ENCODE measurements at regions not wholly inside any gene's neighbourhood (a gene's known extent, or its start where the extent isn't known, plus 50 kb on each side); places are given as distances from the start of the nearest gene placed in this dataset.

GRCh38 chr2:236767941-236768340 is 198.3 kb downstream of the ACKR3 start:
- H3K27me3 ChIP-seq (ENCODE audit: control insufficient read depth, insufficient read depth, low read length): no peaks in the 10 kb centered on the region
- no peak overlapping the region for H3K27ac ChIP-seq (ENCODE audit: insufficient read depth, low read length)
- H3K4me1 ChIP-seq (ENCODE audit: control insufficient read depth, extremely low read depth, insufficient read depth, low read length): peaks cover 3% of the 10 kb centered on the region
- no peak overlapping the region for H3K4me2 ChIP-seq (ENCODE audit: extremely low read depth, insufficient read depth, low read length)
- H3K36me3 ChIP-seq (ENCODE audit: control insufficient read depth, insufficient read depth, low read length): no peaks in the 10 kb centered on the region
- no peak for DNase-seq (ENCODE audit: low read depth in 2 of 2)
- H3K4me3 ChIP-seq (replicated peaks in 1 of 4; ENCODE audit: control extremely low read depth in 1 of 4, insufficient read depth in 1 of 4, low read depth in 3 of 4, low read length in 4 of 4): no peak overlapping the region
- no peak overlapping the region for H2AFZ ChIP-seq (ENCODE audit: low read length)
- H3K9ac ChIP-seq (ENCODE audit: insufficient read depth, low read length): no peak overlapping the region
- no peaks in the 10 kb centered on the region for H4K20me1 ChIP-seq (ENCODE audit: control insufficient read depth, extremely low read depth, insufficient read depth, low read length)
- H3K9me3 ChIP-seq (ENCODE audit: control insufficient read depth, insufficient read depth, low read depth, low read length): no peaks in the 10 kb centered on the region
- H3K79me2 ChIP-seq (ENCODE audit: control insufficient read depth, insufficient read depth, low read length): no peaks in the 10 kb centered on the region
- TF ChIP-seq CTCF (conservative IDR thresholded peaks at IDR 0.05 in 1 of 2, IDR thresholded peaks at IDR 0.05 in 1 of 2; ENCODE audit: low read depth in 1 of 2, low read length in 2 of 2) (no peak), EZH2 (IDR thresholded peaks at IDR 0.05; ENCODE audit: low read length, missing control alignments) (no peak)

- H3K27me3 ChIP-seq (ENCODE audit: control insufficient read depth, insufficient read depth, low read length): no peaks in the 10 kb centered on the region
- H3K27ac ChIP-seq (ENCODE audit: insufficient read depth, low read length): no peak overlapping the region
- TF ChIP-seq EZH2 (IDR thresholded peaks at IDR 0.05; ENCODE audit: low read length, missing control alignments) (no peak), CTCF (conservative IDR thresholded peaks at IDR 0.05 in 1 of 2, IDR thresholded peaks at IDR 0.05 in 1 of 2; ENCODE audit: low read depth in 1 of 2, low read length in 2 of 2) (no peak)
- H3K4me2 ChIP-seq (ENCODE audit: extremely low read depth, insufficient read depth, low read length): no peak overlapping the region
- no peak overlapping the region for H2AFZ ChIP-seq (ENCODE audit: low read length)
- H3K9ac ChIP-seq (ENCODE audit: insufficient read depth, low read length): no peak overlapping the region
- peak; percentile 90 to 95 for DNase-seq (ENCODE audit: low read depth in 2 of 2)
- peaks cover 3% of the 10 kb centered on the region for H3K4me1 ChIP-seq (ENCODE audit: control insufficient read depth, extremely low read depth, insufficient read depth, low read length)
- H3K36me3 ChIP-seq (ENCODE audit: control insufficient read depth, insufficient read depth, low read length): no peaks in the 10 kb centered on the region
- H4K20me1 ChIP-seq (ENCODE audit: control insufficient read depth, extremely low read depth, insufficient read depth, low read length): no peaks in the 10 kb centered on the region
- H3K4me3 ChIP-seq (replicated peaks in 1 of 4; ENCODE audit: control extremely low read depth in 1 of 4, insufficient read depth in 1 of 4, low read depth in 3 of 4, low read length in 4 of 4): no peak overlapping the region
- no peaks in the 10 kb centered on the region for H3K79me2 ChIP-seq (ENCODE audit: control insufficient read depth, insufficient read depth, low read length)
- H3K9me3 ChIP-seq (ENCODE audit: control insufficient read depth, insufficient read depth, low read depth, low read length): no peaks in the 10 kb centered on the region
Measured at GRCh38 chr2:236768393-236769140, 198.9 kb downstream of the ACKR3 start.

GRCh38 chr2:236769981-236770671 is 200.5 kb downstream of the ACKR3 start:
- peak; percentile 82 to 100 for DNase-seq (ENCODE audit: low read depth in 2 of 2)
- H3K27me3 ChIP-seq (ENCODE audit: control insufficient read depth, insufficient read depth, low read length): no peaks in the 10 kb centered on the region
- no peaks in the 10 kb centered on the region for H3K36me3 ChIP-seq (ENCODE audit: control insufficient read depth, insufficient read depth, low read length)
- H2AFZ ChIP-seq (ENCODE audit: low read length): no peak overlapping the region
- H3K4me3 ChIP-seq (replicated peaks in 1 of 4; ENCODE audit: control extremely low read depth in 1 of 4, insufficient read depth in 1 of 4, low read depth in 3 of 4, low read length in 4 of 4): no peak overlapping the region
- H3K9ac ChIP-seq (ENCODE audit: insufficient read depth, low read length): no peak overlapping the region
- no peak overlapping the region for H3K4me2 ChIP-seq (ENCODE audit: extremely low read depth, insufficient read depth, low read length)
- peaks cover 3% of the 10 kb centered on the region for H3K4me1 ChIP-seq (ENCODE audit: control insufficient read depth, extremely low read depth, insufficient read depth, low read length)
- no peak for TF ChIP-seq CTCF (conservative IDR thresholded peaks at IDR 0.05 in 1 of 2, IDR thresholded peaks at IDR 0.05 in 1 of 2; ENCODE audit: low read depth in 1 of 2, low read length in 2 of 2)
- TF ChIP-seq EZH2 (IDR thresholded peaks at IDR 0.05; ENCODE audit: low read length, missing control alignments): no peak
- no peaks in the 10 kb centered on the region for H3K79me2 ChIP-seq (ENCODE audit: control insufficient read depth, insufficient read depth, low read length)
- H4K20me1 ChIP-seq (ENCODE audit: control insufficient read depth, extremely low read depth, insufficient read depth, low read length): no peaks in the 10 kb centered on the region
- no peaks in the 10 kb centered on the region for H3K9me3 ChIP-seq (ENCODE audit: control insufficient read depth, insufficient read depth, low read depth, low read length)
- no peak overlapping the region for H3K27ac ChIP-seq (ENCODE audit: insufficient read depth, low read length)

Measured in fibroblast of lung (primary cell).